GM04504 (cell line): ENCODE measurements at regions not wholly inside any gene's neighbourhood (a gene's known extent, or its start where the extent isn't known, plus 50 kb on each side); places are given as distances from the start of the nearest gene placed in this dataset.

Experiments
- DNase-seq: peaks from one replicate; pipeline ENCODE4 v3.0.0-alpha.2; 2012; ENCODE audit warnings: low read depth

DNA sequence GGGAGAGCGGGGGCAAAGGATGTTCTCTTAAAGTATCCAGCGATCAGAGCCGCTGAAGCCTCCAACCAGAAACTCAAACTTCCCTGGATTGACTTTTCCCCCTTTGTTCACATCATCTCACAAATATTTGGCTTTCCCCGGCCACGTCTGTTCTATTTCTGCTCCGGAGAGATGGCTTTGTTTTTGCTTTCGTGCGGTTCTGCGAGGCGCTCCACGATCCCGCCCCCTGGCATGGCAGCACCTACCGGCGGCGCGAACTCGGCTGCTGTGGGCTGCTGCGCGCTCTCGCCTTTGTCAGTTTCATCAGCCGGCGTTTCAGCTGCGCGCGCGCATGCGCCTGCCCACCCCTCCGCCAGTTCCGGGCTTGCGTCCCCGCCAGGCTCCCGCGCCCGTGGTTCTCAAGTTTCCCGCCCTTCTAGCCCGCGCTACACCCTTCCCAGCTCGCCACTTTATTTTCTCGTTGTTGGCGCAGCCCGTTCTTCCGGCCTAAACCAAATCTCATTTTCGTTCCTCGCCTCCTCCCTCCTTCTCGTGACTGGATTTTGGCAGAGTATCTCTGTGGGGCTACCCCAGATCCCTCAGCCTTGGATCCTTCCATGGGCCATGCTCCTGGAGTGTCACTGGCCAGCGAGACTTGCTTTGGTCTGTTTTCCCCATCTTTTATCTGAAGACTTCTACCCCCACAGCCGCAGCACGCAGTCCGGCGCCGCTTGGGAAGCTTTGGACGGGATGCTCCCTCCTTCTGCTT, 98.0 kb downstream of the INSIG2 start:
- DNase-seq, result peak; percentile 62

- DNase-seq, result peak; percentile 14
Measured at GRCh38 chr2:118185210-118186109, 97.2 kb downstream of the INSIG2 start.

- no peak for DNase-seq
Measured at GRCh38 chr2:118183381-118183780, 95.1 kb downstream of the INSIG2 start.

- DNase-seq, result no peak
Measured at GRCh38 chr2:118179445-118179844, 91.2 kb downstream of the INSIG2 start.

- no peak for DNase-seq
Measured at GRCh38 chr2:118177884-118178283, 89.6 kb downstream of the INSIG2 start.

DNA sequence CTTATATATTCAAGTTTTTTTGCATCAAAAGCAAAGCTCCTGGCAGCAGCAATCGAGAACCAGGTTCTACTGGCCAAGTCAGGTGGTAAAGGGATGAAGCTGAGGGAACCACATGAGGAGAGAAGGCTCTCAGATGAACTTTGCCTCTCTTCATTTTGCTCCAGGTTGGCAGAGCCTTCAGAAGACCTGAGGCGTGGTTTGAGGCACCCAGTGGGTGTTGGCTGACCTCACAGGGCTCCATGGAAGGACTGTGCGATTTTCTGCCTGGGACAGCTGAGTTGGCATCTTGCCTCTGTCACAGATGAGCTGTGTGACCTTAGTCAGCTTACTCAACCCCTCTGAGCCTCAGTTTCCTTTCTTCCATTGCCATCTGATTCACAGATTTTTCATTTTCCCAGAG, 89.0 kb downstream of the INSIG2 start:
- DNase-seq, result no peak

- no peak for DNase-seq
Measured at GRCh38 chr2:118176601-118177000, 88.3 kb downstream of the INSIG2 start.

- no peak for DNase-seq
Measured at GRCh38 chr2:118171546-118171945, 83.3 kb downstream of the INSIG2 start.

DNA sequence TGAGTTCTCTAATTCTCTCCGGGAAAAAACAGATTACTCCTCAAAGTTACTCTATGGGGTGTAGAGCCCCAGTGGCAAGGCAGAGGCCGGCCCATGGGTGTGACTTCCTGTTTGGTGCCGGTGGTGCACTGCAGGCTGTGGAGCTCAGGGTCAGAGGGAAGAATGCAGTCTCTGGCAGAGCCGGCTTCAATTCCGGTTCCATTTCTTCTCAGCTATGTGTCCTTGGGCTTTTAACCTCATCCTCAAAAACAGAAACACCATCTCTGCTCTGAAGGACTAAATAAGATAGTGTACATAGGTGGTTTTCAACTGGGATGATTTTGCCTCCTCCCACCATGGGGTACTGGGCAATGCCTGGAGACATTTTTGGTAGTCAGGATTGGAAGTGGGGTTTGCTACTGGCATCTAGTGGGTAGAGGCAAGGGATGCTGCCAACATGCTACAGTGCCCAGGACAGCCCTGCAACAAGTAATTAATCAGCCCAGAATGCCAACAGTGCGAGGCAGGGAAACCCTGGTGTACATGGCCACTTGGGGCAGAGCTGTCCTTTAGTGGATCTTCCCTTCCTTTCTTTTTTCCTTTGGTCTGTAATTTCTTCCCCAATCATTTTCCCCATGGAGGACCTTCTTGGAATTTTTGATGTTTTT, 81.2 kb downstream of the INSIG2 start:
- no peak for DNase-seq

GRCh38 chr2:118168615-118169014, 80.3 kb downstream of the INSIG2 start:
- DNase-seq, result no peak

DNA sequence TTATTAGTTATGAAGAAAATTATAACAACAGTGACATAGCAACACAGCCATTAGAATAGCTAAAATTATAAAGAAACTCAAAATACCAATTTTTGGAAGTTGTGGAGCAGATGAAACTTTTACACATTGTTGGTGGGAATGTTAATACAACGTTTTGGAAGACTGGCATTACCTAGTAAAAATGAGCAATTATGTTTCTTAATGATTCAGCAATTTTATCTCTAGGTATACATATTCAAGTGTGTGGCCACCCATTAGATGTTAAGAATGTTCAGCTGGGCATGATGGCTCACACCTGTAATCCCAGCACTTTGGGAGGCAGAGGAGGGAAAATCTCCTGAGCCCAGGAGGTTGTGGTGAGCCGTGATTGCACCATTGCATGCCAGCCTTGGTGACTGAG, 78.8 kb downstream of the INSIG2 start:
- no peak for DNase-seq

- no peak for DNase-seq
Measured at GRCh38 chr2:118166242-118166641, 78.0 kb downstream of the INSIG2 start.

DNA sequence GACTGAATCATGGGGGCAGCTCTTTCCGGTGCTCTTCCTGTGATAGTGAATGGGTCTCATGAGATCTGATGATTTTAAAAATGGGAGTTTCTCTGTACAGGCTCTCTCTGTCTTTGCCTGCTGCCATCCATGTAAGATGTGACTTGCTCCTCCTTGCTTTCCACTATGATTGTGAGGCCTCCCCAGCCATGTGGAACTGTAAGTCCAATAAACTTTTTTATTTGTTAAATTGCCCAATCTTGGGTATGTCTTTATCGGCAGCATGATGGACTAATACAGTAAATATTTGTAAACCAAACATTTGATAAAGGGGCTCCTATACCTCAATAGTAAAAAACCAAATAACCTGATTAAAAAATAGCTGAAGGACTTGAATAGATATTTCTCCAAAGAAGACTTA, 77.3 kb downstream of the INSIG2 start:
- DNase-seq, result no peak
